ENCODE measurements at regions not wholly inside any gene's neighbourhood (a gene's known extent, or its start where the extent isn't known, plus 50 kb on each side); places are given as distances from the start of the nearest gene placed in this dataset.

DNA sequence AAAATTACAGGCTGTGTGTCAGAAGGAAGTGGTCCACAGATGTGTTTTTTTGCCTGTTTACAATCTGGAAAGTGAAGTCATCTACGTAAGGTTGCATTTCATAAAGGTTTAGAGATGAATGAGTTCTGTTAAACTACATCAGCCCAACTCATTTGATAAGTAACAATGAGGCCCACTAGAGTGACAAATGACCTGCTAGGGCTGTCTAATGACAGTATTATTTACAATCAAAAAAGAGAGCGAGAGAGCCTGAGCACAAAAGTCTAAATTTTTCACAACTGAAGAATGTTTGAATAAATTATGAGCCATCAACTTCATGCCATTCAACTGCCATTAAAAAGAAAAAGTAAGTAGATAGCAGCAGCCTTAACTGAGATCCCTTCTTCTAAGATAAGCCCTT lies 135.7 kb upstream of the TBL1XR1 start:
- TF ChIP-seq, protein P1, sequence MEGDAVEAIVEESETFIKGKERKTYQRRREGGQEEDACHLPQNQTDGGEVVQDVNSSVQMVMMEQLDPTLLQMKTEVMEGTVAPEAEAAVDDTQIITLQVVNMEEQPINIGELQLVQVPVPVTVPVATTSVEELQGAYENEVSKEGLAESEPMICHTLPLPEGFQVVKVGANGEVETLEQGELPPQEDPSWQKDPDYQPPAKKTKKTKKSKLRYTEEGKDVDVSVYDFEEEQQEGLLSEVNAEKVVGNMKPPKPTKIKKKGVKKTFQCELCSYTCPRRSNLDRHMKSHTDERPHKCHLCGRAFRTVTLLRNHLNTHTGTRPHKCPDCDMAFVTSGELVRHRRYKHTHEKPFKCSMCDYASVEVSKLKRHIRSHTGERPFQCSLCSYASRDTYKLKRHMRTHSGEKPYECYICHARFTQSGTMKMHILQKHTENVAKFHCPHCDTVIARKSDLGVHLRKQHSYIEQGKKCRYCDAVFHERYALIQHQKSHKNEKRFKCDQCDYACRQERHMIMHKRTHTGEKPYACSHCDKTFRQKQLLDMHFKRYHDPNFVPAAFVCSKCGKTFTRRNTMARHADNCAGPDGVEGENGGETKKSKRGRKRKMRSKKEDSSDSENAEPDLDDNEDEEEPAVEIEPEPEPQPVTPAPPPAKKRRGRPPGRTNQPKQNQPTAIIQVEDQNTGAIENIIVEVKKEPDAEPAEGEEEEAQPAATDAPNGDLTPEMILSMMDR (IDR thresholded peaks at IDR 0.05), result no peak
- TF ChIP-seq, protein P2, sequence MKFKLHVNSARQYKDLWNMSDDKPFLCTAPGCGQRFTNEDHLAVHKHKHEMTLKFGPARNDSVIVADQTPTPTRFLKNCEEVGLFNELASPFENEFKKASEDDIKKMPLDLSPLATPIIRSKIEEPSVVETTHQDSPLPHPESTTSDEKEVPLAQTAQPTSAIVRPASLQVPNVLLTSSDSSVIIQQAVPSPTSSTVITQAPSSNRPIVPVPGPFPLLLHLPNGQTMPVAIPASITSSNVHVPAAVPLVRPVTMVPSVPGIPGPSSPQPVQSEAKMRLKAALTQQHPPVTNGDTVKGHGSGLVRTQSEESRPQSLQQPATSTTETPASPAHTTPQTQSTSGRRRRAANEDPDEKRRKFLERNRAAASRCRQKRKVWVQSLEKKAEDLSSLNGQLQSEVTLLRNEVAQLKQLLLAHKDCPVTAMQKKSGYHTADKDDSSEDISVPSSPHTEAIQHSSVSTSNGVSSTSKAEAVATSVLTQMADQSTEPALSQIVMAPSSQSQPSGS (CRISPR knock-in tag; IDR thresholded peaks at IDR 0.05; ENCODE audit: borderline replicate concordance, low read depth), result no peak
- TF ChIP-seq GABPB1 (CRISPR knock-in tag; IDR thresholded peaks at IDR 0.05) (no peak), GRHL2 (CRISPR knock-in tag; IDR thresholded peaks at IDR 0.05; ENCODE audit: insufficient replicate concordance, severe bottlenecking) (no peak), NFYB (CRISPR knock-in tag; conservative IDR thresholded peaks at IDR 0.05; ENCODE audit: low read depth) (no peak), TEAD1 (CRISPR knock-in tag; IDR thresholded peaks at IDR 0.05) (no peak), IRF2 (CRISPR knock-in tag; IDR thresholded peaks at IDR 0.05; ENCODE audit: borderline replicate concordance, low read depth) (no peak), NFATC4 (CRISPR knock-in tag; IDR thresholded peaks at IDR 0.05) (no peak), MYBL2 (CRISPR knock-in tag; IDR thresholded peaks at IDR 0.05) (no peak)
- TF ChIP-seq, protein P3, sequence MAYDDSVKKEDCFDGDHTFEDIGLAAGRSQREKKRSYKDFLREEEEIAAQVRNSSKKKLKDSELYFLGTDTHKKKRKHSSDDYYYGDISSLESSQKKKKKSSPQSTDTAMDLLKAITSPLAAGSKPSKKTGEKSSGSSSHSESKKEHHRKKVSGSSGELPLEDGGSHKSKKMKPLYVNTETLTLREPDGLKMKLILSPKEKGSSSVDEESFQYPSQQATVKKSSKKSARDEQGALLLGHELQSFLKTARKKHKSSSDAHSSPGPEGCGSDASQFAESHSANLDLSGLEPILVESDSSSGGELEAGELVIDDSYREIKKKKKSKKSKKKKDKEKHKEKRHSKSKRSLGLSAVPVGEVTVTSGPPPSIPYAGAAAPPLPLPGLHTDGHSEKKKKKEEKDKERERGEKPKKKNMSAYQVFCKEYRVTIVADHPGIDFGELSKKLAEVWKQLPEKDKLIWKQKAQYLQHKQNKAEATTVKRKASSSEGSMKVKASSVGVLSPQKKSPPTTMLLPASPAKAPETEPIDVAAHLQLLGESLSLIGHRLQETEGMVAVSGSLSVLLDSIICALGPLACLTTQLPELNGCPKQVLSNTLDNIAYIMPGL (CRISPR knock-in tag; IDR thresholded peaks at IDR 0.05), result no peak
- TF ChIP-seq, protein P4, sequence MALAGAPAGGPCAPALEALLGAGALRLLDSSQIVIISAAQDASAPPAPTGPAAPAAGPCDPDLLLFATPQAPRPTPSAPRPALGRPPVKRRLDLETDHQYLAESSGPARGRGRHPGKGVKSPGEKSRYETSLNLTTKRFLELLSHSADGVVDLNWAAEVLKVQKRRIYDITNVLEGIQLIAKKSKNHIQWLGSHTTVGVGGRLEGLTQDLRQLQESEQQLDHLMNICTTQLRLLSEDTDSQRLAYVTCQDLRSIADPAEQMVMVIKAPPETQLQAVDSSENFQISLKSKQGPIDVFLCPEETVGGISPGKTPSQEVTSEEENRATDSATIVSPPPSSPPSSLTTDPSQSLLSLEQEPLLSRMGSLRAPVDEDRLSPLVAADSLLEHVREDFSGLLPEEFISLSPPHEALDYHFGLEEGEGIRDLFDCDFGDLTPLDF (CRISPR knock-in tag; IDR thresholded peaks at IDR 0.05), result no peak
- TF ChIP-seq, protein P5, sequence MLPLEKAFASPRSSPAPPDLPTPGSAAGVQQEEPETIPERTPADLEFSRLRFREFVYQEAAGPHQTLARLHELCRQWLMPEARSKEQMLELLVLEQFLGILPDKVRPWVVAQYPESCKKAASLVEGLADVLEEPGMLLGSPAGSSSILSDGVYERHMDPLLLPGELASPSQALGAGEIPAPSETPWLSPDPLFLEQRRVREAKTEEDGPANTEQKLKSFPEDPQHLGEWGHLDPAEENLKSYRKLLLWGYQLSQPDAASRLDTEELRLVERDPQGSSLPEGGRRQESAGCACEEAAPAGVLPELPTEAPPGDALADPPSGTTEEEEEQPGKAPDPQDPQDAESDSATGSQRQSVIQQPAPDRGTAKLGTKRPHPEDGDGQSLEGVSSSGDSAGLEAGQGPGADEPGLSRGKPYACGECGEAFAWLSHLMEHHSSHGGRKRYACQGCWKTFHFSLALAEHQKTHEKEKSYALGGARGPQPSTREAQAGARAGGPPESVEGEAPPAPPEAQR (CRISPR knock-in tag; IDR thresholded peaks at IDR 0.05), result no peak
- TF ChIP-seq, protein P6, sequence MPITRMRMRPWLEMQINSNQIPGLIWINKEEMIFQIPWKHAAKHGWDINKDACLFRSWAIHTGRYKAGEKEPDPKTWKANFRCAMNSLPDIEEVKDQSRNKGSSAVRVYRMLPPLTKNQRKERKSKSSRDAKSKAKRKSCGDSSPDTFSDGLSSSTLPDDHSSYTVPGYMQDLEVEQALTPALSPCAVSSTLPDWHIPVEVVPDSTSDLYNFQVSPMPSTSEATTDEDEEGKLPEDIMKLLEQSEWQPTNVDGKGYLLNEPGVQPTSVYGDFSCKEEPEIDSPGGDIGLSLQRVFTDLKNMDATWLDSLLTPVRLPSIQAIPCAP (CRISPR knock-in tag; IDR thresholded peaks at IDR 0.05), result no peak
